Astrocyte (in vitro differentiated cells and primary cell): ENCODE measurements at regions not wholly inside any gene's neighbourhood (a gene's known extent, or its start where the extent isn't known, plus 50 kb on each side); places are given as distances from the start of the nearest gene placed in this dataset.

ENCODE experiments used
- DNase-seq: peaks from one replicate; pipeline ENCODE4 v3.0.0-alpha.2; 2010; ENCODE audit warnings: low read depth
- FAIRE-seq: peaks from 2 replicates; lab custom pipeline; 2011; peaks lifted over from hg19 to GRCh38; lab: Jason Lieb, UNC
- H2AFZ ChIP-seq: 2 replicates; pipeline ENCODE4 v1.6.0; 2012; ENCODE audit warnings: low read depth, low read length, inconsistent platforms
- H3K27ac ChIP-seq: 2 replicates; pipeline ENCODE4 v1.5.1; 2011; ENCODE audit warnings: low read depth, low read length, inconsistent platforms
- H3K27me3 ChIP-seq: 2 replicates; pipeline ENCODE4 v1.6.0; 2011; ENCODE audit warnings: low read length, inconsistent platforms; ENCODE audit not compliant: insufficient read depth
- H3K36me3 ChIP-seq: 2 replicates; pipeline ENCODE4 v1.5.1; 2011; ENCODE audit warnings: low read length, inconsistent platforms; ENCODE audit not compliant: insufficient read depth
- H3K4me1 ChIP-seq: 2 replicates; pipeline ENCODE4 v1.5.1; 2011; ENCODE audit warnings: low read length, inconsistent platforms; ENCODE audit not compliant: insufficient read depth
- H3K4me2 ChIP-seq: 2 replicates; pipeline ENCODE4 v1.6.0; 2012; ENCODE audit warnings: low read length, inconsistent platforms
- H3K4me3 ChIP-seq: 2 replicates; pipeline ENCODE4 v1.5.1; 2011; ENCODE audit warnings: low read depth, mild to moderate bottlenecking, low read length, inconsistent platforms; ENCODE audit not compliant: insufficient read depth
- H3K79me2 ChIP-seq: 2 replicates; pipeline ENCODE4 v1.6.0; 2012; ENCODE audit warnings: mild to moderate bottlenecking, low read length, inconsistent platforms; ENCODE audit not compliant: insufficient read depth
- H3K9ac ChIP-seq: 2 replicates; pipeline ENCODE4 v1.6.0; 2012; ENCODE audit warnings: mild to moderate bottlenecking, low read length, inconsistent platforms
- H3K9me3 ChIP-seq: 2 replicates; pipeline ENCODE4 v1.5.1; 2012; ENCODE audit warnings: low read depth, mild to moderate bottlenecking, low read length, inconsistent platforms; ENCODE audit not compliant: insufficient read depth
- H4K20me1 ChIP-seq: 2 replicates; pipeline ENCODE4 v1.6.0; 2012; ENCODE audit warnings: low read length, inconsistent platforms; ENCODE audit not compliant: insufficient read depth
- H3K27ac Mint-ChIP-seq: one replicate; pipeline ENCODE4 v1.8.0; 2021; ENCODE audit warnings: mild to moderate bottlenecking, mixed read lengths; ENCODE audit not compliant: unreplicated experiment
- H3K27me3 Mint-ChIP-seq: one replicate; pipeline ENCODE4 v1.8.0; 2021; ENCODE audit warnings: low read depth, mixed read lengths; ENCODE audit not compliant: unreplicated experiment
- H3K36me3 Mint-ChIP-seq: one replicate; pipeline ENCODE4 v1.8.0; 2021; ENCODE audit warnings: low read depth, mixed read lengths; ENCODE audit not compliant: unreplicated experiment
- H3K4me1 Mint-ChIP-seq: one replicate; pipeline ENCODE4 v1.8.0; 2021; ENCODE audit warnings: low read depth, mixed read lengths; ENCODE audit not compliant: unreplicated experiment
- H3K4me3 Mint-ChIP-seq: one replicate; pipeline ENCODE4 v1.8.0; 2021; ENCODE audit warnings: mild to moderate bottlenecking, moderate library complexity, mixed read lengths; ENCODE audit not compliant: unreplicated experiment
- H3K9me3 Mint-ChIP-seq: one replicate; pipeline ENCODE4 v1.8.0; 2021; ENCODE audit warnings: mild to moderate bottlenecking, mixed read lengths; ENCODE audit not compliant: unreplicated experiment
- CTCF ChIP-seq: IDR thresholded peaks from 2 replicates; pipeline ENCODE4 v1.5.1; 2011; ENCODE audit warnings: low read depth, mild to moderate bottlenecking, inconsistent platforms, low read length, moderate library complexity; ENCODE audit not compliant: insufficient read depth
- EZH2 ChIP-seq: IDR thresholded peaks from 2 replicates; pipeline ENCODE4 v1.6.1; 2012; ENCODE audit warnings: mild to moderate bottlenecking, low read length, inconsistent platforms; ENCODE audit not compliant: insufficient read depth

- Histone ChIP-seq H4K20me1 (no peaks in the 10 kb centered on the region), H3K4me2 (no peak overlapping the region), H3K9me3 (no peaks in the 10 kb centered on the region), H3K4me3 (no peak overlapping the region), H2AFZ (no peak overlapping the region), H3K9ac (no peak overlapping the region), H3K4me1 (no peaks in the 10 kb centered on the region), H3K27me3 (no peaks in the 10 kb centered on the region), H3K79me2 (no peaks in the 10 kb centered on the region), H3K36me3 (no peaks in the 10 kb centered on the region), H3K27ac (no peak overlapping the region)
- Mint-ChIP-seq H3K27me3 (no peaks in the 10 kb centered on the region), H3K27ac (no peak overlapping the region), H3K9me3 (no peaks in the 10 kb centered on the region), H3K4me1 (peaks cover 5% of the 10 kb centered on the region), H3K4me3 (no peak overlapping the region), H3K36me3 (no peaks in the 10 kb centered on the region)
- TF ChIP-seq EZH2 (no peak), CTCF (no peak)
- DNase-seq, result no peak
- FAIRE-seq, result no peak
These were observed 208.3 kb upstream of the SALL1 start for GRCh38 chr16:51359141-51359955.

DNA sequence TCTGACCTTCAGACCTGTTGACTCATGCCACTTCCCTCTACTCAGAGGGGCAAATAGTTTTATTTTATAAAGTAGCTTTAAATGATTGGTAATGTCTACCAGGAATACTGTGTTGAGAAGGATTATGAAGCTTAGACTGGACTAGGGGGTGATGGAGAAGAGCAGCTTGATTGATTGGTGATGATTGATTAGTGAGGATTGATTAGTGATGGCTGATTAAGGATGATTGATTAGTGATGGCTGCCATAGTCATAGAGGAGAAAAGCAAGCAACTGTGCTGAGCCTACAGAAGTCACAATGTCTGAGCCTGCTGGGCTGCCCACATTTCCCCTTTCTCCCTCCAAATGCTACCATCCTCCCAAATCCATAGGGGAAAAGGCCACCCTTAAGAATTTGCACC is 206.8 kb upstream of the SALL1 start:
- no peak overlapping the region for H3K4me3 Mint-ChIP-seq
- H3K4me3 ChIP-seq, result no peak overlapping the region
- H3K36me3 Mint-ChIP-seq, result no peaks in the 10 kb centered on the region
- FAIRE-seq (no peak), DNase-seq (no peak)
- H3K4me2 ChIP-seq, result no peak overlapping the region
- H4K20me1 ChIP-seq, result no peaks in the 10 kb centered on the region
- H3K9ac ChIP-seq, result no peak overlapping the region
- TF ChIP-seq CTCF, result no peak
- no peak for TF ChIP-seq EZH2
- no peaks in the 10 kb centered on the region for H3K9me3 ChIP-seq
- H3K4me1 Mint-ChIP-seq, result peaks cover 5% of the 10 kb centered on the region
- no peak overlapping the region for H3K27ac ChIP-seq
- no peaks in the 10 kb centered on the region for H3K4me1 ChIP-seq
- H3K27ac Mint-ChIP-seq, result no peak overlapping the region
- H3K27me3 Mint-ChIP-seq, result no peaks in the 10 kb centered on the region
- H3K79me2 ChIP-seq, result no peaks in the 10 kb centered on the region
- no peaks in the 10 kb centered on the region for H3K9me3 Mint-ChIP-seq
- no peaks in the 10 kb centered on the region for H3K36me3 ChIP-seq
- no peak overlapping the region for H2AFZ ChIP-seq
- no peaks in the 10 kb centered on the region for H3K27me3 ChIP-seq

- no peaks in the 10 kb centered on the region for H3K36me3 Mint-ChIP-seq
These were observed 204.8 kb upstream of the SALL1 start for GRCh38 chr16:51355875-51356274.

More at GRCh38 chr16:51355875-51356274, 204.8 kb upstream of the SALL1 start:
- H3K27me3 Mint-ChIP-seq, result no peaks in the 10 kb centered on the region
- H3K4me2 ChIP-seq, result no peak overlapping the region
- H3K9ac ChIP-seq, result no peak overlapping the region
- H2AFZ ChIP-seq, result no peak overlapping the region
- H3K9me3 Mint-ChIP-seq, result no peaks in the 10 kb centered on the region
- H3K79me2 ChIP-seq, result no peaks in the 10 kb centered on the region
- FAIRE-seq (no peak), DNase-seq (no peak)
- H3K4me3 Mint-ChIP-seq, result no peak overlapping the region
- no peaks in the 10 kb centered on the region for H3K36me3 ChIP-seq
- H3K4me1 ChIP-seq, result no peaks in the 10 kb centered on the region
- no peaks in the 10 kb centered on the region for H3K27me3 ChIP-seq
- TF ChIP-seq CTCF (no peak), EZH2 (no peak)
- peaks cover 5% of the 10 kb centered on the region for H3K4me1 Mint-ChIP-seq
- H3K4me3 ChIP-seq, result no peak overlapping the region
- no peak overlapping the region for H3K27ac Mint-ChIP-seq
- H3K27ac ChIP-seq, result no peak overlapping the region
- H4K20me1 ChIP-seq, result no peaks in the 10 kb centered on the region
- H3K9me3 ChIP-seq, result no peaks in the 10 kb centered on the region
